ENCODE measurements at regions not wholly inside any gene's neighbourhood (a gene's known extent, or its start where the extent isn't known, plus 50 kb on each side); places are given as distances from the start of the nearest gene placed in this dataset.
A peak's percentile ranks its signal among the peaks of the same experiment; 100 is the strongest.

- H3F3A ChIP-seq (ENCODE audit: insufficient read depth), result peaks cover 26% of the 10 kb centered on the region; the same call in 1 of the 2 replicates
- WGBS, 2 experiments (ENCODE audit: low coverage in 1 of 2, low lambda C conversion rate in 2 of 2, missing lambda C conversion rate in 2 of 2), result 3 to 5% methylated on average over 1 of the region's 1 CpG
- H3K79me2 ChIP-seq (ENCODE audit: insufficient read depth), result no peaks in the 10 kb centered on the region
- no peaks in the 10 kb centered on the region for H3K9me3 ChIP-seq (ENCODE audit: low read depth)
- H3K27me3 ChIP-seq (replicated peaks; ENCODE audit: insufficient read depth), result no peaks in the 10 kb centered on the region
- no peaks in the 10 kb centered on the region for H3K36me3 ChIP-seq (ENCODE audit: low read depth)
- H3K27ac ChIP-seq, result peak overlapping the region; percentile 34
- peak overlapping the region; percentile 39 for H3K4me2 ChIP-seq (ENCODE audit: unreplicated experiment)
- H4K20me1 ChIP-seq (ENCODE audit: insufficient read depth), result no peaks in the 10 kb centered on the region
- in situ Hi-C loops (cut with MboI), result no loop called here
- H3K9me2 ChIP-seq (ENCODE audit: insufficient read depth), result no peaks in the 10 kb centered on the region
- H3K4me3 ChIP-seq, result no peak overlapping the region
- DNase-seq, result peak; percentile 82
- peaks cover 46% of the 10 kb centered on the region for H3K4me1 ChIP-seq (ENCODE audit: insufficient read depth)
- H2AFZ ChIP-seq, result no peak overlapping the region
- TF ChIP-seq EZH2 (IDR thresholded peaks at IDR 0.05; ENCODE audit: insufficient read depth, poor library complexity, severe bottlenecking) (no peak), EZH2phosphoT487 (IDR thresholded peaks at IDR 0.05; ENCODE audit: insufficient read depth, low read depth) (no peak)
- no peak overlapping the region for H3K9ac ChIP-seq
Observed at GRCh38 chr1:81664341-81664740, 136.4 kb upstream of the ADGRL2 start.

- WGBS, 2 experiments (ENCODE audit: low coverage in 1 of 2, low lambda C conversion rate in 2 of 2, missing lambda C conversion rate in 2 of 2), result 75 to 82% methylated on average over 8 of the region's 8 CpGs
Observed at GRCh38 chr1:81662913-81663526, 137.7 kb upstream of the ADGRL2 start.

GRCh38 chr1:81660286-81660685 lies 140.4 kb upstream of the ADGRL2 start:
- peak overlapping the region; percentile 11; the same call in 1 of the 2 replicates for H2AFZ ChIP-seq
- H3K4me2 ChIP-seq (ENCODE audit: unreplicated experiment), result peak overlapping the region; percentile 33
- no peaks in the 10 kb centered on the region for H3K36me3 ChIP-seq (ENCODE audit: low read depth)
- in situ Hi-C loops (cut with MboI), result no loop called here
- H4K20me1 ChIP-seq (ENCODE audit: insufficient read depth), result no peaks in the 10 kb centered on the region
- H3K79me2 ChIP-seq (ENCODE audit: insufficient read depth), result no peaks in the 10 kb centered on the region
- 0 out of 2 replicates have a peak overlapping the region, but pooled peaks have one; percentile 1 for H3K27ac ChIP-seq
- TF ChIP-seq EZH2phosphoT487 (IDR thresholded peaks at IDR 0.05; ENCODE audit: insufficient read depth, low read depth), result peak; percentile 86; the same call in 1 of the 2 replicates
- no peak for TF ChIP-seq EZH2 (IDR thresholded peaks at IDR 0.05; ENCODE audit: insufficient read depth, poor library complexity, severe bottlenecking)
- no peak overlapping the region for H3K9ac ChIP-seq
- H3F3A ChIP-seq (ENCODE audit: insufficient read depth), result peaks cover 27% of the 10 kb centered on the region; the same call in 1 of the 2 replicates
- no peak overlapping the region for H3K4me3 ChIP-seq
- peak; percentile 64 for DNase-seq
- H3K9me3 ChIP-seq (ENCODE audit: low read depth), result no peaks in the 10 kb centered on the region
- H3K9me2 ChIP-seq (ENCODE audit: insufficient read depth), result no peaks in the 10 kb centered on the region
- H3K4me1 ChIP-seq (ENCODE audit: insufficient read depth), result peaks cover 39% of the 10 kb centered on the region
- H3K27me3 ChIP-seq (replicated peaks; ENCODE audit: insufficient read depth), result no peaks in the 10 kb centered on the region

More at GRCh38 chr1:81662913-81663526, 137.7 kb upstream of the ADGRL2 start:
- no peaks in the 10 kb centered on the region for H3K9me2 ChIP-seq (ENCODE audit: insufficient read depth)
- peaks cover 47% of the 10 kb centered on the region for H3K4me1 ChIP-seq (ENCODE audit: insufficient read depth)
- peaks cover 28% of the 10 kb centered on the region; the same call in 1 of the 2 replicates for H3F3A ChIP-seq (ENCODE audit: insufficient read depth)
- H3K36me3 ChIP-seq (ENCODE audit: low read depth), result no peaks in the 10 kb centered on the region
- H3K4me3 ChIP-seq, result no peak overlapping the region
- H3K4me2 ChIP-seq (ENCODE audit: unreplicated experiment), result no peak overlapping the region
- H3K79me2 ChIP-seq (ENCODE audit: insufficient read depth), result no peaks in the 10 kb centered on the region
- H3K27me3 ChIP-seq (replicated peaks; ENCODE audit: insufficient read depth), result no peaks in the 10 kb centered on the region
- DNase-seq, result no peak
- H3K27ac ChIP-seq, result no peak overlapping the region
- H2AFZ ChIP-seq, result no peak overlapping the region
- no peaks in the 10 kb centered on the region for H4K20me1 ChIP-seq (ENCODE audit: insufficient read depth)
- in situ Hi-C loops (cut with MboI), result no loop called here
- TF ChIP-seq EZH2 (IDR thresholded peaks at IDR 0.05; ENCODE audit: insufficient read depth, poor library complexity, severe bottlenecking) (no peak), EZH2phosphoT487 (IDR thresholded peaks at IDR 0.05; ENCODE audit: insufficient read depth, low read depth) (no peak)
- no peaks in the 10 kb centered on the region for H3K9me3 ChIP-seq (ENCODE audit: low read depth)
- no peak overlapping the region for H3K9ac ChIP-seq

- no peaks in the 10 kb centered on the region for H3K9me3 ChIP-seq (ENCODE audit: low read depth)
- in situ Hi-C loops (cut with MboI), result no loop called here
- no peaks in the 10 kb centered on the region for H3K36me3 ChIP-seq (ENCODE audit: low read depth)
- 93 to 96% methylated on average over 3 of the region's 3 CpGs for WGBS, 2 experiments (ENCODE audit: low coverage in 1 of 2, low lambda C conversion rate in 2 of 2, missing lambda C conversion rate in 2 of 2)
- no peaks in the 10 kb centered on the region for H3K9me2 ChIP-seq (ENCODE audit: insufficient read depth)
- no peaks in the 10 kb centered on the region for H4K20me1 ChIP-seq (ENCODE audit: insufficient read depth)
- no peaks in the 10 kb centered on the region for H3K79me2 ChIP-seq (ENCODE audit: insufficient read depth)
- H3K27ac ChIP-seq, result no peak overlapping the region
- H3K4me3 ChIP-seq, result no peak overlapping the region
- peaks cover 4% of the 10 kb centered on the region for H3K4me1 ChIP-seq (ENCODE audit: insufficient read depth)
- no peak for DNase-seq
- H3K4me2 ChIP-seq (ENCODE audit: unreplicated experiment), result no peak overlapping the region
- H2AFZ ChIP-seq, result no peak overlapping the region
- peaks cover 5% of the 10 kb centered on the region; the same call in 1 of the 2 replicates for H3F3A ChIP-seq (ENCODE audit: insufficient read depth)
- no peak overlapping the region for H3K9ac ChIP-seq
- TF ChIP-seq EZH2phosphoT487 (IDR thresholded peaks at IDR 0.05; ENCODE audit: insufficient read depth, low read depth) (no peak), EZH2 (IDR thresholded peaks at IDR 0.05; ENCODE audit: insufficient read depth, poor library complexity, severe bottlenecking) (no peak)
- H3K27me3 ChIP-seq (replicated peaks; ENCODE audit: insufficient read depth), result no peaks in the 10 kb centered on the region
Observed at GRCh38 chr1:81654657-81655056, 146.1 kb upstream of the ADGRL2 start.

Data from GM23248 (cell line).